ENCODE measurements at regions not wholly inside any gene's neighbourhood (a gene's known extent, or its start where the extent isn't known, plus 50 kb on each side); places are given as distances from the start of the nearest gene placed in this dataset.

GRCh38 chr2:176781570-176782217 is 430.9 kb upstream of the HNRNPA3 start:
- WGBS (ENCODE audit: low lambda C conversion rate, missing lambda C conversion rate) = 63% methylated on average over 4 of the region's 4 CpGs
- H3K9me2 ChIP-seq (replicated peaks; ENCODE audit: insufficient read depth) = no peaks in the 10 kb centered on the region

GRCh38 chr2:176784633-176785200 is 427.9 kb upstream of the HNRNPA3 start:
- Histone ChIP-seq H3K27me3 (no peaks in the 10 kb centered on the region), H3K27ac (no peak overlapping the region), H3K79me2 (no peaks in the 10 kb centered on the region), H2AFZ (no peak overlapping the region), H3K4me1 (ENCODE audit: insufficient read depth) (no peaks in the 10 kb centered on the region), H3K4me2 (no peak overlapping the region), H3K4me3 (no peak overlapping the region), H4K20me1 (ENCODE audit: insufficient read depth, poor library complexity, severe bottlenecking) (no peaks in the 10 kb centered on the region), H3K9me3 (ENCODE audit: low read depth) (no peaks in the 10 kb centered on the region), H3K9me2 (replicated peaks; ENCODE audit: insufficient read depth) (no peaks in the 10 kb centered on the region), H3K36me3 (replicated peaks; ENCODE audit: insufficient read depth, low read depth) (no peaks in the 10 kb centered on the region)
- TF ChIP-seq EZH2phosphoT487 (IDR thresholded peaks at IDR 0.05; ENCODE audit: low read depth, severe bottlenecking, unreplicated experiment) = no peak
- TF ChIP-seq EZH2 (IDR thresholded peaks at IDR 0.05; ENCODE audit: borderline replicate concordance) = no peak
- no peak for TF ChIP-seq CTCF (IDR thresholded peaks at IDR 0.05; ENCODE audit: poor library complexity)
- DNase-seq (ENCODE audit: low spot score) = no peak
- WGBS (ENCODE audit: low lambda C conversion rate, missing lambda C conversion rate) = 75% methylated on average over 1 of the region's 1 CpG

More at GRCh38 chr2:176781570-176782217, 430.9 kb upstream of the HNRNPA3 start:
- Histone ChIP-seq H2AFZ (no peak overlapping the region), H3K4me3 (no peak overlapping the region), H3K79me2 (no peaks in the 10 kb centered on the region), H4K20me1 (ENCODE audit: insufficient read depth, poor library complexity, severe bottlenecking) (no peaks in the 10 kb centered on the region), H3K4me1 (ENCODE audit: insufficient read depth) (no peaks in the 10 kb centered on the region), H3K9me3 (ENCODE audit: low read depth) (no peaks in the 10 kb centered on the region), H3K27me3 (no peaks in the 10 kb centered on the region), H3K27ac (no peak overlapping the region), H3K4me2 (no peak overlapping the region), H3K36me3 (replicated peaks; ENCODE audit: insufficient read depth, low read depth) (no peaks in the 10 kb centered on the region)
- no peak for DNase-seq (ENCODE audit: low spot score)
- TF ChIP-seq CTCF (IDR thresholded peaks at IDR 0.05; ENCODE audit: poor library complexity) (no peak), EZH2phosphoT487 (IDR thresholded peaks at IDR 0.05; ENCODE audit: low read depth, severe bottlenecking, unreplicated experiment) (no peak), EZH2 (IDR thresholded peaks at IDR 0.05; ENCODE audit: borderline replicate concordance) (no peak)

- Histone ChIP-seq H3K79me2 (no peaks in the 10 kb centered on the region), H3K4me1 (ENCODE audit: insufficient read depth) (no peaks in the 10 kb centered on the region), H3K9me2 (replicated peaks; ENCODE audit: insufficient read depth) (no peaks in the 10 kb centered on the region), H2AFZ (no peak overlapping the region), H4K20me1 (ENCODE audit: insufficient read depth, poor library complexity, severe bottlenecking) (no peaks in the 10 kb centered on the region), H3K4me3 (no peak overlapping the region), H3K27me3 (no peaks in the 10 kb centered on the region), H3K9me3 (ENCODE audit: low read depth) (no peaks in the 10 kb centered on the region), H3K4me2 (no peak overlapping the region), H3K27ac (no peak overlapping the region), H3K36me3 (replicated peaks; ENCODE audit: insufficient read depth, low read depth) (no peaks in the 10 kb centered on the region)
- DNase-seq (ENCODE audit: low spot score) = no peak
- 63% methylated on average over 1 of the region's 1 CpG for WGBS (ENCODE audit: low lambda C conversion rate, missing lambda C conversion rate)
- TF ChIP-seq EZH2phosphoT487 (IDR thresholded peaks at IDR 0.05; ENCODE audit: low read depth, severe bottlenecking, unreplicated experiment) = no peak
- no peak for TF ChIP-seq EZH2 (IDR thresholded peaks at IDR 0.05; ENCODE audit: borderline replicate concordance)
Observed at GRCh38 chr2:176789751-176790150, 422.8 kb upstream of the HNRNPA3 start.

- no peaks in the 10 kb centered on the region for H3K9me2 ChIP-seq (replicated peaks; ENCODE audit: insufficient read depth)
- no peak overlapping the region for H3K27ac ChIP-seq
- no peak overlapping the region for H2AFZ ChIP-seq
- TF ChIP-seq CTCF (IDR thresholded peaks at IDR 0.05; ENCODE audit: poor library complexity) = no peak
- no peak for TF ChIP-seq EZH2phosphoT487 (IDR thresholded peaks at IDR 0.05; ENCODE audit: low read depth, severe bottlenecking, unreplicated experiment)
- TF ChIP-seq EZH2 (IDR thresholded peaks at IDR 0.05; ENCODE audit: borderline replicate concordance) = no peak
- H3K79me2 ChIP-seq = no peaks in the 10 kb centered on the region
- no peak overlapping the region for H3K4me2 ChIP-seq
- H3K36me3 ChIP-seq (replicated peaks; ENCODE audit: insufficient read depth, low read depth) = no peaks in the 10 kb centered on the region
- no peaks in the 10 kb centered on the region for H3K4me1 ChIP-seq (ENCODE audit: insufficient read depth)
- H4K20me1 ChIP-seq (ENCODE audit: insufficient read depth, poor library complexity, severe bottlenecking) = no peaks in the 10 kb centered on the region
- WGBS (ENCODE audit: low lambda C conversion rate, missing lambda C conversion rate) = 93% methylated on average over 3 of the region's 3 CpGs
- no peaks in the 10 kb centered on the region for H3K9me3 ChIP-seq (ENCODE audit: low read depth)
- H3K4me3 ChIP-seq = no peak overlapping the region
- no peak for DNase-seq (ENCODE audit: low spot score)
- H3K27me3 ChIP-seq = no peaks in the 10 kb centered on the region
Observed at GRCh38 chr2:176790468-176790867, 422.1 kb upstream of the HNRNPA3 start.
